GM19025 (cell line): ENCODE measurements at regions not wholly inside any gene's neighbourhood (a gene's known extent, or its start where the extent isn't known, plus 50 kb on each side); places are given as distances from the start of the nearest gene placed in this dataset.

Source experiments
- ATAC-seq: cut with Tn5 transposase; IDR thresholded peaks from one replicate; pipeline ENCODE4 v1.9.1; 2021; ENCODE audit warnings: mild to moderate bottlenecking, low read depth, moderate library complexity; ENCODE audit not compliant: unreplicated experiment

- no peak for ATAC-seq
Observed at GRCh38 chr14:65242732-65243134, 140.4 kb upstream of the MAX start.

GRCh38 chr14:65243766-65244442 lies 141.6 kb upstream of the MAX start:
- ATAC-seq = no peak

- ATAC-seq = no peak
Observed at GRCh38 chr14:65249471-65250161, 147.3 kb upstream of the MAX start.

GRCh38 chr14:65250162-65250495 lies 147.8 kb upstream of the MAX start:
- ATAC-seq = no peak

GRCh38 chr14:65251213-65251612 lies 148.9 kb upstream of the MAX start:
- ATAC-seq = no peak

- ATAC-seq = no peak
Observed at GRCh38 chr14:65252482-65253255, 150.4 kb upstream of the MAX start.

- no peak for ATAC-seq
Observed at GRCh38 chr14:65255029-65255545, 152.8 kb upstream of the MAX start.

- no peak for ATAC-seq
Observed at GRCh38 chr14:65255583-65256461, 153.5 kb upstream of the MAX start.

- ATAC-seq = no peak
Observed at GRCh38 chr14:65256714-65257113, 154.4 kb upstream of the MAX start.

GRCh38 chr14:65257425-65257824 lies 155.1 kb upstream of the FUT8 start:
- ATAC-seq = no peak

- no peak for ATAC-seq
Observed at GRCh38 chr14:65258391-65258790, 154.1 kb upstream of the FUT8 start.

- no peak for ATAC-seq
Observed at GRCh38 chr14:65259000-65259399, 153.5 kb upstream of the FUT8 start.

GRCh38 chr14:65260786-65261185 lies 151.7 kb upstream of the FUT8 start:
- ATAC-seq = no peak

GRCh38 chr14:65261425-65261920 lies 151.1 kb upstream of the FUT8 start:
- no peak for ATAC-seq

GRCh38 chr14:65261946-65262345 lies 150.6 kb upstream of the FUT8 start:
- no peak for ATAC-seq

GRCh38 chr14:65263177-65263788 lies 149.2 kb upstream of the FUT8 start:
- ATAC-seq = no peak

GRCh38 chr14:65267856-65268255 lies 144.7 kb upstream of the FUT8 start:
- no peak for ATAC-seq

GRCh38 chr14:65268594-65268993 lies 143.9 kb upstream of the FUT8 start:
- ATAC-seq = no peak

GRCh38 chr14:65269732-65270131 lies 142.8 kb upstream of the FUT8 start:
- no peak for ATAC-seq

GRCh38 chr14:65277027-65277426 lies 135.5 kb upstream of the FUT8 start:
- no peak for ATAC-seq
